GM21825 (cell line): ENCODE measurements at regions not wholly inside any gene's neighbourhood (a gene's known extent, or its start where the extent isn't known, plus 50 kb on each side); places are given as distances from the start of the nearest gene placed in this dataset.
"Not testable (repeated sequence)": the region's sequence is repeated elsewhere in the genome, so short reads cannot be mapped to it uniquely, and the experiment has no call there.

ENCODE experiments used
- ATAC-seq: cut with Tn5 transposase; IDR thresholded peaks from one replicate; pipeline ENCODE4 v1.9.1; 2021; ENCODE audit warnings: mild to moderate bottlenecking, moderate library complexity; ENCODE audit not compliant: unreplicated experiment

GRCh38 chr4:160375772-160376452 lies 1273.0 kb downstream of the RAPGEF2 start:
- ATAC-seq, result no peak

- ATAC-seq, result no peak
Measured at GRCh38 chr4:160386846-160387245, 1284.0 kb downstream of the RAPGEF2 start.

GRCh38 chr4:160399826-160400225 lies 1296.9 kb downstream of the RAPGEF2 start:
- ATAC-seq, result no peak

GRCh38 chr4:160403081-160403480 lies 1300.2 kb downstream of the RAPGEF2 start:
- no peak for ATAC-seq

- no peak for ATAC-seq
Measured at GRCh38 chr4:160406263-160406825, 1303.5 kb downstream of the RAPGEF2 start.

- no peak for ATAC-seq
Measured at GRCh38 chr4:160414496-160414895, 1311.6 kb downstream of the RAPGEF2 start.

GRCh38 chr4:160423879-160424451 lies 1321.1 kb downstream of the RAPGEF2 start:
- no peak for ATAC-seq

- no peak for ATAC-seq
Measured at GRCh38 chr4:160426233-160426632, 1323.4 kb downstream of the RAPGEF2 start.

- ATAC-seq, result no peak
Measured at GRCh38 chr4:160450876-160451275, 1348.0 kb downstream of the RAPGEF2 start.

- not testable (repeated sequence) for ATAC-seq
Measured at GRCh38 chr4:160481696-160482690, 1379.1 kb downstream of the RAPGEF2 start.

- no peak for ATAC-seq
Measured at GRCh38 chr4:160485071-160485687, 1382.3 kb downstream of the RAPGEF2 start.

GRCh38 chr4:160492181-160492580 lies 1389.3 kb downstream of the RAPGEF2 start:
- ATAC-seq, result no peak

GRCh38 chr4:160493206-160493605 lies 1390.3 kb downstream of the RAPGEF2 start:
- ATAC-seq, result no peak

GRCh38 chr4:160495356-160495755 lies 1392.5 kb downstream of the RAPGEF2 start:
- no peak for ATAC-seq

- no peak for ATAC-seq
Measured at GRCh38 chr4:160498211-160498610, 1395.3 kb downstream of the RAPGEF2 start.

- no peak for ATAC-seq
Measured at GRCh38 chr4:160505724-160506123, 1402.8 kb downstream of the RAPGEF2 start.

- no peak for ATAC-seq
Measured at GRCh38 chr4:160510928-160511327, 1408.0 kb downstream of the RAPGEF2 start.

GRCh38 chr4:160514126-160514525 lies 1411.2 kb downstream of the RAPGEF2 start:
- ATAC-seq, result no peak

GRCh38 chr4:160523231-160523630 lies 1420.4 kb downstream of the RAPGEF2 start:
- ATAC-seq, result no peak

GRCh38 chr4:160537681-160538080 lies 1434.8 kb downstream of the RAPGEF2 start:
- no peak for ATAC-seq

- ATAC-seq, result no peak
Measured at GRCh38 chr4:160546201-160546600, 1443.3 kb downstream of the RAPGEF2 start.
